ENCODE measurements at regions not wholly inside any gene's neighbourhood (a gene's known extent, or its start where the extent isn't known, plus 50 kb on each side); places are given as distances from the start of the nearest gene placed in this dataset.
A peak's percentile ranks its signal among the peaks of the same experiment; 100 is the strongest.
"Not testable (repeated sequence)": the region's sequence is repeated elsewhere in the genome, so short reads cannot be mapped to it uniquely, and the experiment has no call there.

- no peak for DNase-seq (ENCODE audit: low spot score)
Measured at GRCh38 chr21:35540950-35541638, 492.0 kb upstream of the RUNX1 start.

DNA sequence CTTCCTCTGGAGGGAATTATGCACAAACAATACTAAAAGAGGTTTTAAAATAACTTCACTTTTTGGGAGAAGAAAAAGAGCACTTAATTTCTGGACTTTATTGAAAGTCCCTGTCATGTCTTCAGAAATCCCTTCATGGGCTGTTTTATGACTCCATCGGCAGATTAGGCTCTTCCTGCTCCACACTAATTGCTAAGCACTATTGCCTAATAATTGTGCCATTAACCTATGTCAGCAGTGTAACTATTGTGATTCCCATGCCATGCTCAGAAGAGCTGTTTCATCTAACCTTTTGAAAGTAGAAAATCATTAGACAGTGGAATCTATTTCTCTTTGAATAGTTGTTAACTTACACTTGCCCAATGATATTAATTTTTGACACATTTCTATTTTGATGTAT lies 489.3 kb upstream of the RUNX1 start:
- DNase-seq (ENCODE audit: low spot score) (no peak), FAIRE-seq (no peak)

More at GRCh38 chr21:35540950-35541638, 492.0 kb upstream of the RUNX1 start:
- no peak for FAIRE-seq

DNA sequence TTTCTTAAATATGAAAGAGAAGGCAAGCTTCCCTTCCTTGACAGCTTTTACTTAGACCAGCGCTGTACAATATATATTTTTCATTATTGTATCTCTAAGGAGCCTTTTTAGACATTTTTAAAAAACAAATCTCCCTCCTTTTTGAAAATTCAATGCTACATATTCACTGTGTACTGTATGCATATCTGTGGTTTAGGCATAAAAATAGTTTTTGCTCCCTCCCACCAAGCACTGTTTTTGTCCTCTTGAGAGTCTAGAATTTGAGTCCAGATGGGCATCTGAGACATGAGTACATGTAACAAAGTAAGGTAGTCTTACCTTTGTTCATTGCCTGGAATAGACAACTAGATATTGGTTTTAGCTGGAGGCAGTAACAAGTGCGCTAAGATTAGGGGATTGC lies 488.5 kb upstream of the RUNX1 start:
- FAIRE-seq (no peak), DNase-seq (ENCODE audit: low spot score) (no peak)

- no peak for FAIRE-seq
- no peak for DNase-seq (ENCODE audit: low spot score)
Measured at GRCh38 chr21:35533893-35534292, 484.8 kb upstream of the RUNX1 start.

- no peak for FAIRE-seq
- no peak for DNase-seq (ENCODE audit: low spot score)
Measured at GRCh38 chr21:35530766-35531165, 481.7 kb upstream of the RUNX1 start.

GRCh38 chr21:35529171-35529863 lies 480.2 kb upstream of the RUNX1 start:
- FAIRE-seq, result no peak

DNA sequence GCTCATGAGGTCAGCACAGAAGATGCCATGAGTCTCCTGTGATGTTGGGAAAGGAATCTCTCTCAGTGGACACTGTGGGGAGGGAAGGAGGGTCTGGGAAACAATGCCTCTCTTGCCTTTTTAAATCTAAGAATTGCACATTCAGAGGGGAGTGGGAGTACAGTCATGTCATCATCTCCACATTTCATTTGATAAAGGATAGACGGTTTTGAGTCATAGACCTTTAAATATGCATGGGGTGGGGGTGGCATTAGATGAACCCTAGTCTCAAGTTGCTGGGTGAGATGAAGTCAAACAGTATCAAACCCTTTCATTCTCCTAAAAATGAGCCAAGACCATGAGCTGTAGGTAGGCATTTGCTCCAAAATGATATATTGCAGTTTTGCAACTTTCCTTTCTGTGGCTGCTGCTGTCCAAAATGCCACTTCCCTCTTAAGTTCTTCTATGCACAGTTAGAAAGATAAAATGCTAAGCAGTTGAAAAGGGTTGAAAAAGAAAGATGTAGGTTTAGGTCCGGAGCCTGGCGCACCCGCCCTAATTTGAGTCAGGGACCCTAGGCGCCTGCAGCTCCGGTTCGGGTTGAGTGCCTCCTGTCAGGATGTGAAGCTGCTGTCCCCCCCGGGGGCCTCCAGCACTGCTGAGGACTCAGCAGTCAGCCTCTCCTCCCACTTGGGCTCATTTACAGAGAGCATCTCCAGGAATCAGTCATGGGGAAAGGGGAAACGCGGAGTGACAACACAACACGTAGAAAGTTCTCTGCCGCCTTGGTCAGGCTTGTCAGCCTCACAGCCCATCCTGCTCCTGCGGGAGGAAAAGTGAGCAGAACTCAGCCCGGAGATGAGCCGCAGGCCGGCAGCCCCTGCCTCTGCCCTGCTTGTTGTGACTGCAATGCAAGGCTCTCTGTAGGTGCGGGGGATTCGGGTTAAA lies 479.3 kb upstream of the RUNX1 start:
- DNase-seq (ENCODE audit: low spot score), result peak; percentile 4
- no peak for FAIRE-seq

More at GRCh38 chr21:35529171-35529863, 480.2 kb upstream of the RUNX1 start:
- peak; percentile 14 for DNase-seq (ENCODE audit: low spot score)

GRCh38 chr21:35527358-35527757 lies 478.3 kb upstream of the RUNX1 start:
- DNase-seq (ENCODE audit: low spot score) (no peak), FAIRE-seq (no peak)

- FAIRE-seq, result no peak
- no peak for DNase-seq (ENCODE audit: low spot score)
Measured at GRCh38 chr21:35525443-35525842, 476.3 kb upstream of the RUNX1 start.

DNA sequence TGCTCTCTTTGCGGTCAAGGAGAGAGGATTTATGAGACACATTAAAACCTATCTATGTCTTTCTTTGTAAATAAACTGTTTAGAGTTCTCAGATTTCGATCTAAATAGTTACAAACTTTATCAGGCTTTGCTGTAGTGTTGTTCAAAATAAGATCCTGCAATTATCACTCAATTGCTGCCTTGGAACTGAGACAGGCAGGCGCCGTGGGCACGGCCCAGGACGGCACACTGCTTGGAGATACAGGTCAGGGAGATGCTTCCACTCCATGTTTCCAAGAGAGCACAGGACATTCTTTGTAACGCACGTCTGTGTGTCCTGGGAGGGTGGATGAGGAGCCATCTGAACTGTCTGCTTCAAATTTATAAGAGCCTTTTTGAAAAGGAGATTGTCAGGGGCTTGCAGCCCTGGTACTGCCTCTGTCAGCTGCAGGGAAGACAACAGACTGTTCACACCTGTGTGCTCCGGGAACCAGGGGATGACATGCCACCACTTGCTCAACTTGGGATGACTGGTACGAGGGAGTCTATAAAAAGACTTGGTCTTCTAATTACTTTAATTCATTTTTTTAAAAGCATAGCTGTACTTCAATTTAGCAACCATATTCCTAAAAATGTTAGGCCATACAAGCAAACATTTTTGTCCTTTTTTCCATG lies 472.9 kb upstream of the RUNX1 start:
- DNase-seq (ENCODE audit: low spot score), result no peak
- FAIRE-seq, result no peak

- no peak for DNase-seq (ENCODE audit: low spot score)
- FAIRE-seq, result no peak
Measured at GRCh38 chr21:35521293-35521692, 472.2 kb upstream of the RUNX1 start.

DNA sequence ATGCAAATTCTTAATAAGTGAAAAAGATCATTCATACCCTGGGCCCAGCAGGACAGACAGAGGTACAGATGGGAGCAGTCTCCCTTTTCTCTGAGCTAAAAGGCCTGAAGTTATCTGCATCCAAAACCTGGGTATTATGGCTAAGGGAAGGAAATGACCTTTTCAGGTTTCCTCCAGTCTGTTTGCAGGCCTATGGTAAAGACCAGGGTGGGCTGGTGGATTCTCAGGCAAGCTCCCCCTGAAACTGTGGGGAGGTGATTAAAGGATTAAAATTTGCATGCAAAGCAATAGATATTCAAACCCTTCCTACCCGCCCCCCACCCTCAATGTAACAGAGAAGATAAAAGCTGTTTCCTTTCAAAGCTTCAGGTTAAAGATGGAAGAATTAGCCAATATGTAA lies 471.8 kb upstream of the RUNX1 start:
- FAIRE-seq (no peak), DNase-seq (ENCODE audit: low spot score) (no peak)

DNA sequence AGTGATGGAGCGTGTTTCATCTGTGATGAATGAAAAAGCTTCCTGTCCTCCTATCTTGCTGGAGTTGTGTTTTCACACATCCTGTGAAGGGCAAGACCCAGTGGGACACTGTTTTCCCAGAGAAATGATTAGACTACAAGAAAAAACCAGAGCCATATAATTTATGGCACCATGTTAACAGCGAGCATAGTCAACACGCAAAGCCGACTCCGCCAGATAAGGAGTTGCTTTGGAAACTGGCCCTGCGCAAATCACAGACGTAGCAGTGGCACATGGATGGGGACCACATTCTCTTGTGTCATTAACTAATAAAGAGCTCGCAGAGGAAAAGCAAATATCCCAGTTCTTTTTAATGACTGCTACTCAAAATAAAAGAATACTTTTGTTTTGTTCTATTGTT lies 471.2 kb upstream of the RUNX1 start:
- FAIRE-seq (no peak), DNase-seq (ENCODE audit: low spot score) (no peak)

DNA sequence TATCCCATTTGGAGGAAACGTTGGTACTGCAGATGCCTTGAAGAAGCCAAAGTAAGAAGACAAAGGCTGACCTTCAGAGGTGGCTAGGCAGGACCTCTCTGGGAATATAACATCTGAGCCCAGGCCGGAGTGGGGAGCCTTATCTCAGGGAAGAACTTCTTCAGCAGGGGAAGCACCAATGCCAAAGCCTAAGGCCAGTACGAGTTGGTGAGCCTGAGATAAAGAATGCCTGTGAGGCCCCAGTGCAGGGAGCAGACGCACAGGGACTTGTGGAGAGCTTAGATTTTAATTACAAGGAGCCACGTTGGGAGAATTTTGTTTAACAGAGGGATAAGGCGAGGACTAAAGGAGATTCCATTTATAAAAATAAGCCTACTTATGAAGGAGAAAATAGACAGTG lies 468.8 kb upstream of the RUNX1 start:
- no peak for DNase-seq (ENCODE audit: low spot score)
- no peak for FAIRE-seq

- not testable (repeated sequence) for DNase-seq (ENCODE audit: low spot score); FAIRE-seq
Measured at GRCh38 chr21:35516292-35516691, 467.2 kb upstream of the RUNX1 start.

DNA sequence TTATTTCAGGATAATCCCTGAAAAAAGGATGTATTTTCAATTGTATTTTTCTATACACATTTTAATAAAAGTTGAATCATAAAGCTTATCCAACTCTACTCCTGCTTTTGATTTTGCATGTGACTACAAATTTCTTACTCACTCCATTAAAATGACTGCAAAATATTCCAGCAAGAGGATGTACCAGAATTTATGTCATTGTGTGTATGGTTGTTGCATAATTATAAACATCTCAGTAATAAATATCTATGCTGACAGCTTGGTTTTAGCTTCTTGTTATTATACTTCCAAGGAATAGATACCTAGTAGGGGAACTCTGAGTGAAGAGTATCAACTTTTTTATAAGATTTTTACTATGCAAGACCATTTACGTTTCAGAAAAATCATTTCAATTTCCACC lies 463.2 kb upstream of the RUNX1 start:
- FAIRE-seq (no peak), DNase-seq (ENCODE audit: low spot score) (no peak)

DNA sequence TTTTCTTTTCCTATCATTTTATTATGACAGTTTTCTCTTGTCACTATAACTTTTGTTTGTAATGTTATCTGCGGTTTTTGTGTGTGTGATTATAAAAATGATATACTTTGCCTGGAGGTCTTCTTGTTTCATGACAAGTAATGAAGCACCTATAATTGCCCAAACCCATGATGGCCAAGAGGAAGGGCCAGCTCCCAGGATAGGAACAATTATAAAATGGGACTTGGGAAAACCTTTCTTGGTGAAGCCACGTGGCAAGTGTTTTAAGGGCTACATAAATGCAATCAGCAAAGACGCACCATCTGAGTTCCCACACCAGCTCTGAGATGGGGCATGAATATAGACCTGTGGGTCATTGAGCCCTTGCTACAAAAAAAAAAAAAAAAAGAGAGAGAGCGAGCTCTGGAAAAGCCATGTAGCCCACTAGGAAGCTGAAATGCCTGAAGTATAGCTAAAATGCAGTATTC lies 462.6 kb upstream of the RUNX1 start:
- FAIRE-seq (no peak), DNase-seq (ENCODE audit: low spot score) (peak; percentile 27)

DNA sequence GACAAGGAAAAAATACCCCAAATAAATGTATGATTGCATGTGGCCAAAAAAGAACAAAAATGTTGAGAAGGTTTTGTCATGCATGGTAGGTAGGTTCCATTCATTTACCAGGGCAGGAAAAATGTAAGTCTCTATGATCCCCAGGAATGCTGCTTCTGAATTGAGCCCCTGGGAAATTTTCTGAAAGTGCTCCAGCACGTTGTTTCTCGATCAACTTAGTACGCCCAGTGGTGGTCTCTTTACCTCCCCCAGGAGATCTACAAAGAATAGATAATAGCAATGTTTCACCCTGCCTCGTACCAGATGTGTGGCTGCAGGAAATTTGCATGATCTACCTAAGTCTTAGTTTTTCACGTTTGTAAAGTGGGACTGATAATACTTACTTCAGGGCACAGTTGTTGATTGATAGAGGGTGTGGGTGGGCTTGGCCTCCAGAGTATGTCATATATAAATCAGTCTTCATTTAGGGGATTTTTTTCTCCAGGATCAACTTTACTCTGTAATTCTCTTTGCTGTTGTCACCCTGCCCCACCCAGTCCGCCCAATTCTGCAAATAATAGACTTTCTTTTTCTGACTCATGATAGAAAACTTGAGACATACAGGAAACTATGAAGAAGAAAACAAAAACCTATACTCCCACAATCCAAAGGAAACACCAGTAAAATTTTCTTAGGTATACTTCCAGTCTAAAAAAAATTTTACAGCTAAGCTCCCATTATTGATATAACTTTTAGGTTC lies 462.0 kb upstream of the RUNX1 start:
- DNase-seq (ENCODE audit: low spot score), result no peak
- FAIRE-seq, result no peak

DNA sequence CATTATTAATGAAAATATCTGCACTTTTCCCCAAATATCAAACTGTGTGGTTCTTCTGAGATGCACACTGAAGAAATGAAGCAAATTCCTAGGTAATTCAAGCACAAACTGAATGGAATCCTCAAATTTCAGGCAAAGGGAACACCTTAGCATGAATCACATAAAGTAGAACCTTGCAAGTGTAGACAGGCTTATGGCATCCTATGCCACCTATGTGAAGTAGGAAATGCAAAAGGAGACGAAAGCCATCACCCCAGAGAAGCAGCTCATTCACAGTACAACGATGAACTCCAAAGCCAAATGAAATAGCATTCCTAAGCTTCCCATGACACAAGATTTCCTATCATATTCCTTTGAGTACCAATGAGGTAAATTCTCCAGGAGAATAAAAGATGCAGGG lies 461.2 kb upstream of the RUNX1 start:
- DNase-seq (ENCODE audit: low spot score) (no peak), FAIRE-seq (no peak)

DNA sequence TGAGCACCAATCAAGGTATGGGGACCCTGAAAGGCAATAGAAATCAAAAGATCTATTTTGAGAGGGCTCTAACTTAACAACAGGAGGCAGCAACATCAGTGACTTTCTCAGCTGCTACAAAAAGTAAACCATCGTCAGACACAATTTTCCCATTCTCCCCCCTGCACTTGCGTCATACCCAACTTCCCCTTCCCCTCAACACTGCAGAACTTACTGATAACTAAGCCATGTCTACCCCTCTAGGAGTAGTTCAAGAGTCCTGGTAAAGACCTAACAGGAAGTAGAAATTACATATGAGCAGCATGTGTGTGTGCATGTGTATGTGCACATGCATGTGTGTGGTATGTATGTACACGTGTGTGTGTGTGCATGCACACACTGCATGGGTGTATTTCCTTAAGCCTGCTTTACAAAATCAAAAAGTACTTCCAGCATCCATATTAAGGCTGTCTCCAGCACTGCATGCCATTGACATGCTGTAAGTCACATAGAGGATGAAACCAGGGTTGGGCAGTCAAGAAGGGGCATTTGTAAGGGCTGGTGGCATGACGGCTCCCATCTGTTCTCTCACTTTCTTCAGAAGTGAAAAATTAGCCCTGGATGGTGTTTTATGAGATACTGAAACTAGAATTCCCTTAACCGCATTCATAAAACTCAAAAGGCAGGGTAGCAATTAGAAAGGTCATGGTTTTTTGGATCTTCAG lies 460.1 kb upstream of the RUNX1 start:
- DNase-seq (ENCODE audit: low spot score) (no peak), FAIRE-seq (no peak)

Data from urothelium cell line (cell line).